Daoy (cell line): ENCODE measurements at regions not wholly inside any gene's neighbourhood (a gene's known extent, or its start where the extent isn't known, plus 50 kb on each side); places are given as distances from the start of the nearest gene placed in this dataset.
"Not testable (repeated sequence)": the region's sequence is repeated elsewhere in the genome, so short reads cannot be mapped to it uniquely, and the experiment has no call there.

ENCODE experiments used
- DNase-seq: peaks from one replicate; pipeline ENCODE4 v3.0.0-alpha.2; 2015; ENCODE audit warnings: low read depth

DNA sequence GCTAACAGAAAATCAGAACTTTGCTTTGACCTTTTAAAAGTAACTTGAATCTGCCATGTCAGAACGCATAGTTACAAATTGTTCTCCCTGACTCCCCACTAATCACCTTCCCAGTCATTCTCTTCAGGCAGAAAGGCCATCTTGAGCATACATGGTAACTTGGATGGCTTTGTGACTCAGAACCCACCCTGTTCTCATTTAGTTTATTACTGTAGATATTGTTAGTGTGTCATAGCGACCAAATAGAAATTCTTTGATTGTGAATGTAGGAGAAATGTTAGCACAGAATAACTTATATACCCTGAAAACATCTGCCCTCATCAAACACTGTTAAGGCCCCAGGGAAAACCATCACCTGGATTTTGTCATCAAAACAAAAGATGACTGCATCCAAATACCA, 382.0 kb downstream of the MAGEB5 start:
- DNase-seq = no peak

DNA sequence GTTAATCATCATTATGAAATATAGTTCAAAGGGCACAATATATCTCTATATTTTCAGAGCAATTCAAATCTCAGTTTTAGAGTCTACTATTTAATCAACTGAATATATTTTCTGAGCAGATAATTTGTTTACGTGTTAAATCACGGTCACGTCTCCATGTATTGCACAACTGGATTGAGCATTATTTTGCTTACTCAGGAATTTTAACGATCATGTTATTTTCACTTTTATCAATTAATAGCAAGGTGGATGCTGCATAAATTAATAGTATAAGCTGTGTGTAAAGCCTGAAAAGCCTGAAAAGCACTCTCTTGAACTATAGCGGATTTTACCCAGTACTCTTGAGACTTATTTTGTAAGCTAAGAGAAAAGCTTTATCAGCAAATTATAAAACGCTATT, 374.9 kb downstream of the MAGEB5 start:
- DNase-seq = no peak

DNA sequence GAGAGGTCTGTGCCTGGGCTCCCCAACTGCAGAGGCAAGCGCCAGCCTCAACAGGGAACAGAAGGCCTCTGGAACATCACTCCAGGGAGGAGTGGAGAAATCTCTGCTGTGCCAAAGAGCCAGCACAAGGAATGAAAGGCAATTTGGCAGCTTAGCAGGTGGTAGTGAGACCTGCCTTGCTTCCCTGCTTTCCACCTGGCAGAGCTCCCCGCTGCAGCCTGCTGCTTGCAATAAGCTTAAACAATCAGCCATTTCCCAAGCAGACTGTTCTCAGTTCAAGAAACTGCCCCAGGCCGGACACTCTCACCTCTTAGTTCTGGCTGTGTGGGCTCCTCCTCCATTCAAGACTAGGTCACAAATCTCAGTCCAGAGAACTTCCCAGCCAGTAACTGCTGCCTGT, 370.6 kb downstream of the MAGEB5 start:
- DNase-seq = no peak

DNA sequence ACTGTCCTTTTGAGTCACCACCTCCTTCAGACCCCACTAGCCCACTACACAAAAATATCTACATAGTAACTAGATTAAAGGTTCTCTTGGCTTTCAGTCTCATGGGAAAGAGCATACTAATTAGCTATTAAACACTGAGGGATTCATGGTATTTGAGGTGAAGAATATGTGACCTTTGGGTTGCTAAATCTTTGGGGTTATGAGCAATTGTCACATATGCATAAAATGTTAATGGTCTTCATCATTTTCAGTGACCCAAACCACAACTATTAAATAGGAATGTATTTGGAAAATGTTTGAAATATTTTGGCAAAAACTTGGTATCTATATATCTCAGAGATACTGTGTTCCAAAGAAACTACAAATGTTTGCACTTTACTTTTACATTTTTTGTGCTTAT, 365.1 kb downstream of the MAGEB5 start:
- no peak for DNase-seq

DNA sequence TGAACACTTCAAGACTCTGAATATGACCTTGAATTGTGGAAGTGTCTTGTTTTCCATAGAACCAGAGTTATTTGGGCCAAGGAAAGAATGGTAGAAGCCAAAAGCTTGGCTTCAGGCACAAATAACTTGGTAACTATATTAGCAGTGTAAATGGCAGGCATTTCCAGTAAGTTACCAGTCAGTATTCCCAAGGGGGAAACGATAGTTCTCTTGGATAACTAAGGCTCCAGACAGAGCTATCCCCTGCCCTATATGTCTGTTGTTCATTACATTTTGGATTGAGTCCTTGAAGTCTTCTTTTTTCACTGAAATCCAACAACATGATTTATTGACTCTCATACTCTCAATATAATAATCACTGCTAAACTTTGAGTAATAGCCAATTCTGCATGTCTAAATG, 364.1 kb downstream of the MAGEB5 start:
- DNase-seq = no peak

DNA sequence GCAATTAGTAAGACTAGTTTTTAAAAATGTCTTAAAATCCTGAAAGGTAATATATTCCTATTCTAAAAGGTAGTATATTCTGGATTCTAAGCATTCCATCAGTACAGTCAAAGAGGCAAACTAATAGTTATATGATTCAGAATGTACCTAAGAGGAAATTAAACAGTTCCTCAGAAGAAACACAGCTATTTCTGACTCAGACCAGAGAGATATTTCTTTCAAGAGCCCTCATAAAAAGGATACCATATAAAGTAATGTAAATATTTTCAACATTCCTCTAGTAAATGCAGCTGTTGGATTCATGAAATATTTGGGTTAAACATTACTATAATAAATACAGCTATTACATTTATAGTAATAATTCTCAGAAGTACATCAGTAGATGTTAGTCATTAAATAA, 358.3 kb downstream of the MAGEB5 start:
- no peak for DNase-seq

DNA sequence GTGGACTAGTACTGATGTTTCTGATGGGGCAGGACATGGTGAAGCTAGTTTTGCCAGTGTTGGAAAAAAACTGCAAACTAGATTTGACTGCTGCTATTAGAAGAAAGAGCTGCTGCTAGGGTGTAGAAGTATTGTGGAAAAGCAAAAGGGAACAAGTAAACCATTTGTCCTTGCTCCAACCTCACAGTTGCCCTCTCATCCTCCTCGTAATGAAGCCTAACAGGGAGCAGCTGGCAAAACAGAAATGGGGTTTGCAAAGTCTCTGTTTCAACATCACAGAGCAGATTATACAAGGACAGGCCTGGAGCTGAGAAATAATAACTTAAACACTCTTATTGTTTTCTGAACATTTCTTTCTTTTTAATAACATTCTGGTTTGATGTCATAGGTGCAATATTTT, 346.2 kb downstream of the MAGEB5 start:
- no peak for DNase-seq

DNA sequence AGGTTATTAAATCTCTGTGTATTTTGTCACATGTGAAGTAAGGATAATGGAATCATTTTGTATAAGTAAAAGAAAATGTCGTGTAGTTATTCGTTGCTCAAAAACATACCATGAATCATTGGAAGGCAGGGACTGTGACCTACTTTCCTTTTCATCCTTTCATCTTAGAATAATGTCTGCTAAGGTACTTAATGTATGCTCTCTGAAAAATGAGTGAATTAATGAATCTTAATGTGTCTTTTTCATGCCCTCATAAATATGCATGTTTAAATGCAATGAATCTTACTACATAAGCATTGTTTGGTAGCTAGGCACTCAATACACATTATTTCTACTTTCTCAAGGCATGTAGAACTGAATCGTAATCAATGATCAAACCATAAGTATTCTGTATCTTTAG, 343.9 kb downstream of the MAGEB5 start:
- no peak for DNase-seq

DNA sequence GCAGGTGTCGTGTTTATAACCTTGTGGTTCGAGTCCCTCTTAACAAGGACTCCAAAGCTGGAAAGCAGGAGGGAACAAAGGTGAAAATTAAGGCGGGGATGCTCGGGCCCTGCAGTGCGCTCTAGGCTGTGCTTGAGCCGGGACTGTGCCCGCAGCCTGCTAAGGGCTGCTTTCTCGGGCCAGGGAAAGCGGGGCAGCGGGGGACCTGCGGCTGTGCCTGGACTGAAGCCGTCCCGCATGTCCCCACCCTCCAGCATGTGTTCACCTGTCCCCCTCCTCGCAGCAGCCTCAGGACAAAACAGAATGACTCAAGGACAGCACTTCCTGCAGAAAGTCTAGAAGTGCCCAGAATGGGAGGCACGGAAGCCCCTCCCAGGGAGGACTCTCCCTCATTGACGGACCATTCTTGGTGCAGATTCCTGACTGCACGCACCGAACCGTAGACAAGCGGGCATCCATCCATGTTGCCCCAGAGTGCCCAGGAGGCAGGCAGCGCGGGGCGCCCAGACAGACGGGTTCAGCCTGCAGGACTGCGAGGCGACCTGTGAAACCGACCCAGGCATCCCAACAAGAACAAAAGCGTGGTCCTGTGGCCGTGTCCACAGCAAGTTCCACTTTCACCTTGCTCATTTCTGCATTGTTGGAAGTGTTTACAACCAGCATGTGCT, 342.9 kb downstream of the MAGEB5 start:
- no peak for DNase-seq

DNA sequence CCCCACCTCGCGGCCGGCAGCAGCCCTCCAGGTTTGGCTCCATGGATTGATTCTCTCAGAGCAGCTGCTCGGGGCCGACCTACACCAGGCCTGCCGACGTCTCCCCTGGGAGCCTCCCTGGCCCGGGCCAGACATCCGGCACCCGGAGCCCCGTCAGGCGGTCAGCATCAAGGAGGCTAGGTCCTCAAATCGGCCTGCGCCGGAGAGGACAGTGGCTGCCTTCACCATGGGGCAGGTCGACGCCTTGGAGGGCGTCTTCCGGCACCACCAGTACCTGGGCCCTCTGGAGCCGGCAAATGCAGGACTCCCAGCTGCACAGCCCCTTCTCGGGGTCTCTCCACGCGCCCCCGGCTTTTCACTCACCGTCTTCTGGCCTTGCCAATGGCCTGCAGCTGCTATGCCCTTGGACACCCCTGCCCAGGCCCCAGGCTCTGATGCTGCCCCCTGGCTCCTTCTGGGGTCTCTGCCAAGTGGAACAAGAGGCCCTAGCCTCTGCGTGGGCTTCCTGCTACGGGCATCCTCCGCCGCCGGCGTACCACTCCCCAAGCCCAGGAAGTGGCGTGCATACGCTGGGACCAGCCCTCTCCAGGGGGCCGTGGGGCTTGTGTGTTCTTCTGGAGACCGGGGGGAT, 341.8 kb downstream of the MAGEB5 start:
- no peak for DNase-seq

DNA sequence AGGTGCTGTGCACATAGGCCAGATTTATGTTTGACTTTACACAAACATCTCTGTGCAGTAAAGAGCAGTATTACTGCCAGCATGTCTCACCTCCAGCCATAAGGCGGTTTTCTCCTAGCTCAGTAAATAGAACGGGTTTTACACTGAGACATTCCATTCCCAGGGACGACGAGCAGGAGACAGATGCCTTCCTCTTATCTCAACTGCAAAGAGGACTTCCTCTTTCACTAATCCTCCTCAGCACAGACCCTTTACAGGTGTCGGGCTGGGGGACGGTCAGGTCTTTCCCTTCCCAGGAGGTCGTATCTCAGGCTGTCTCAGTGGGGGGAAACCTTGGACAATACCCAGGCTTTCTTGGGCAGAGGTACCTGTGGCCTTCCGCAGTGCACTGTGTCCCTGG, 309.8 kb downstream of the MAGEB5 start:
- DNase-seq = not testable (repeated sequence)

DNA sequence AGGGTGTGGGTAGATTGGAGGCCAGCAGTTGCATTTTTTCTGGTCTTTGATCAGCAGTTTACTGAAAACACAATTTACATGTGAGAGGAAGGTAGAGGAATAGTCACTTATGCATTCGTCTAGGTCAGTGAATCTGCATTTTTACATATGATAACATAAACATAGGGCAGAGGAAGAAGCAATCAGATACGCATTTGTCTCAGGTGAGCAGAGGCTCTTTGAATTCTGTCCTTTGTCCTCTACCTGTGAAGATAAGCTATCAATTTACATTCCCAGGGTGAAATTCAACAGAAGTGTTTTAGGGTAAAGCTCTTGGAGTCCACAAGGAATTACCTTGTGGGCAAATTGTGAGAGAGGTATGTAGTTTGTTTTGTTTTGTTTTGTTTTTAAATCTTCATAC, 306.5 kb downstream of the MAGEB5 start:
- DNase-seq = no peak

DNA sequence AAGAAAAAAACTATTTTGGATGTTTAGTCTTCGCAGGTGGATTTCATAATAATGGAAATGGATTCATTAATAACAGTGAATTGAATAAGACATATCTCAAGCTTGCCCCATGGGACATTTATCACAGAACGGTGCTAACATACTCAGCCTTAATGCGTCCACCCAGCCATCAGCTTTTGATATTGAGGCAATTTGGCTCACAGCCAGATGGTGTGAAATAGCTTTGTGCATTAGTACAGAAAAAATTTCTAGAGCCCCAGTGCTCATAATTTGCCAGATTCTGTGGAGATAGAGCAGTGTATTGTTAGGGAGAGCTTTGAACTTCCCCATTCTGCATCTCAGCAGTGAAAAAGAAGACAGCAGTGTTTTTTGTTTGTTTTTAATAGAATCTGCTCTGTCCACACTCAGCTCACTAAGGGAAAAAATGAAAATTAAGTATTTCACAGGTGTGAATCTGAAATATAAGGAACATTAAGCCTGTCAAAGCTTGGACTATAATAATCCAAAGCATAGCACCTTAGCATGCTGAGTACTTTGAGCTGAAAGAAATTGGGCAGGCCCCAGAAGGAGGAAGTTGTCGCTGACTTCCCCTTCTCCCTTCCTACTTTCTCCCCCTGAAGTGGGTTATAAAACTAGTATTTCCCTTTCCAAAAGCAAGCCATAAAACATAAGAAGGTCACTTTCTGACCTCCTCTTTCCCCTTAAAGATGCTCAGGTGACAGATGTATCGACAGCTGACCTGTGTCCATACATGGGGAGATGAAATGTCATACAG, 295.8 kb downstream of the MAGEB5 start:
- no peak for DNase-seq

DNA sequence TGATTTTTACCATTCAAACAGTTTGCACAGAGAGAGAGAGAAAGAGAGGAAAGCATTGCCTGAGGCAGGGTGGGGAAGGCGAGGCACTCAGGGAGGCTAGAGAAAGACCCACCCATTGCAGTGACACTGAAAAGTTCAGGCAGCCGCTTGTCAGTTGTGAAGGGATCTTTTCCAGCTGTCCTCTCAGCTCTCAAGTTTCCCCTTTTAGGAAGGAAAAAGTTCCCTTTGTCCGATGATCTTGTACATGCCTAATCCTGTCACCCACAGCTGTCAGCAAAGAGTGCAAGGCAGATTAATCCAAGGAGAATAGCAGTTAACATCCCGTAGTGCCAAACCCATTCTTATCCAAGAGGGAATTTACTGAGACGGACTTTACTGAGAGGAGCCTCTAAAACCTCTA, 255.0 kb downstream of the MAGEB5 start:
- no peak for DNase-seq

DNA sequence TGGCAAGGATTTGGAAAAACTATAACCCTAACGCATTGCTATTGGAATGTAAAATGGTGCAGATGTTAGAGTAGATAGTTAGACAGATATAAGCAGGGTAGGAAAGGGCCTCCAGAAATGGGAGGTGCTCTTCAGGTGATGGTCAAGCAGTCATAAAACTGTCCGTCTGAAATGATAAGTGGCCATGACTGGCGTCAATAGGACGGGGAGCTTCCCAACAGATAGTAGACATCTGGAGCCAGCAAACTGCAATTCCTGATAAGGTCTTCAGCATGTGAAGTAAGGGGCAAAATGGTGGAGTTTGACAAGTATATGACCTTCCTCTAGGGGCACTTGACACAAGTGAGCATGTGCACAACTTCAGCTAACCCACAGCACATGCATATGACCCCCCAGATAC, 250.4 kb downstream of the MAGEB5 start:
- DNase-seq = no peak

DNA sequence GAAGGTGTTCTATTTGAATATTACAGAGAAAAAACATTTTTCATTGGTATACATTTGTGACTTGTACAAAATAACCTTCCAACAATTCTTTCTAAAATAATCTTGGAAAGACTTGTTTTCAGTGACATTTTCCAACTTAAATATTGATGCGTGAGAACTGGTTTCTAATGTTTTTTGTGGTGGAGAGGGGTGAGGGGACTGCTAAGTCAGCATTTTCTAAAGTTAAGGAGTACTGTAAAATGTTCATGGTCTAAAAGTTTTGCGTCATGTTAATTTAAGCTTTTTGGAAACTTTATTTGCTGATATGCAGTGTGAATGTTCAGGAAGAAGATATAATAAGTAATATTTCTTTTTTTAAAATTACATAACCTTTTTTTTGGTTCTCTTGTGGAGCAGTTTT, 229.3 kb downstream of the MAGEB5 start:
- DNase-seq = no peak

DNA sequence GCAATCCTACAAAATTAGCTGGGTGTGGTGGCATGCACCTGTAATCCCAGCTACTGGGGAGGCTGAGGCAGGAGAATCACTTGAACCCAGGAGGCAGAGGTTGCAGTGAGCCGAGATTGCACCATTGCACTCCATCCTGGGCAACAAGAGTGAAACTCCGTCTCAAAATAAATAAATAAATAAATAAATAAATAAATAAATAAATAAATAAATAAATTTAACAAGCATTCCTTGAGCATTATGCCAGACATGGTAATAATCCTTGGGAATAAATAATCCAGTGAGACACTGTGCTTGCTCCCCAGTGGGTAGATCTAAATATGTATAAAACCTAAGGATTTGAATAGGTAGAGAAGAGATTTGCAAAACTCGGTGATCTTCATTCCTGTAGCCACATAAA, 228.4 kb downstream of the MAGEB5 start:
- DNase-seq = not testable (repeated sequence)

DNA sequence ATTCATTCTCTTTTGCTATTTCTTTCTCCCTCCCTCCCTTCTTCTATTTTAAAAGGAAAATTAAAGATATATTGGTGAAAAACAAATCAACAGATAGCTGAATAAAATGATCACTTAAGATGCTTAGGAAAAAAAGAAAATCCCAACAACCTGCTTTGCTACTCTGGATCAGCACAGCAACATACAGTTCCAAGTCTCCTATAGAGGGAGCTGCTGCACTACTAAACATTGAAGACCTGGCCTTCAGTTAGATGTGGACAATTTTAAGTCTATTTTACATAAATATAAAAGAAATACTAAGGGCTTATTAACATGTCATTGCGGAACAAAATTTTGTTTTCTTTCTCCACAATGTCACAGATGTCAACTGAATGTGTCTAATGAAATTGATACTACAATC, 226.4 kb downstream of the MAGEB5 start:
- no peak for DNase-seq

DNA sequence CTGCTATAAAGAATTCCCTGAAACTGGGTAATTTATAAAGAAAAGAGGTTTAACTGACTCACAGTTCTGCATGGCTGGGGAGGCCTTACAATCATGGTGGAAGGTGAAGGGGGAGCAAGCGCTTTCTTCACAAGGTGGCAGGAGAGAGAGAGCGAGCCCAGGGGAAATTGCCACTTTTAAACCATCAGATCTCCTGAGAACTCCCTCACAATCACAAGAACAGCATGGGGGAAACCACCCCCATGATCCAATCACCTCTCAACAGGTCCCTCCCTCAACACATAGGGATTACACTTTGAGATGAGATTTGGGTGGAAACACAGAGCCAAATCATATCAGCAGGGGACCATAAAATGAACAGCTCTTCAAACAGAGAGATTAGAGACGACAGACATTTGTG, 198.6 kb downstream of the MAGEB5 start:
- no peak for DNase-seq

DNA sequence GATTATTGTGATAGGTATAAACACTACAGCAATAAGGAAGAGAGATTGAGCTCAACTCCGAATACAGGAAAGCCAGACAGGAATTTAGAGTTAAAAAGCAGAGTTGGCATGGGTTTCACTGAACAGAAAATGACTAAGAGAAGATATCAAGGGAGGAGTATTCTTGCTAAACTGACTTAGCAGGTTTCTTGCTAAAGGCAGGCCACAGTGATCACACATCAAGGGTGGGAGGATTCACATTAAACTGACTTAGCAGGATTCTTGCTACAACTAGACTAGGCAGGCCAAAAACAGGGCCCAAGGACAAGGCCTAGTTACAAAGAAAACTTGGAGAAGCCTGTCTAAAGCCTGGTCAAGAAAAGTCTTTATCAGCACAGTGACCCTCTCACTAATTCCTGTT, 195.1 kb downstream of the MAGEB5 start:
- DNase-seq = no peak

DNA sequence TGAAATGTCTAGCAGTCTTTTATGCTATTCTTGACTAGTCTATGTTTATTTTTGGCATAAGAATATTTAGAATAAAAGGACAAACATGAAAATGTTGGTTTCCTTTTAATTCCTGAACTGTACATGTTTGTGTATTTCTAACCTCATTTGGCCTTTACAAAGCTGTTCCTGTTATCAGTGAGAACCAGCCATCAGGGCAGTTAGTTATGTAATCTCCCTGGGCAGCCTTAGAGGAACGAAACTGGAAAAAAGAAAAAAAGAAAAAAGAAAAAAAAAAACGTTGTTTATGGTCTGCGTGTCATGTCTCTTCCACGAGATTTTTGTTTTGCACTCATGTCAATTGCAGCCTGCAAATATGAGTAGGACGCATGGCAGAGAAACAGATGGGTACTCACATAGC, 193.7 kb downstream of the MAGEB5 start:
- no peak for DNase-seq

DNA sequence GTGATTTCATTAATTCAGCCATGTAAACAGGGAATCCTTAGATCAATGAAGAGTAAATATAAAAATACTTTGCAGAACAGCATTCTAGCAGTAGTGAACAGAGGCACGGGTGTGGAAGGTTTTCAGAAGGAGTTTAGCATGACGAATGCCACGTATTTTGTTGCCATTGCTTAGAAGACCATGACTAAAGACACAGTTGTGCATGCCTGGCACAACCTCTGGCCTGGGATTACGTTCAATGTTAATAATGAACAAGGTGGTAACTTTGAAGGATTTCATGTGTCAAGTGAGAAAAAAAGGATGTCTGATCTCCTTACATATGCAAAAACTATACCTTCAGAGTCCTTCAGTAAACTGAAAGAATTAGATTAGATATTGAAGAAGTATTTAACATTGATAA, 171.9 kb downstream of the MAGEB5 start:
- DNase-seq = no peak

DNA sequence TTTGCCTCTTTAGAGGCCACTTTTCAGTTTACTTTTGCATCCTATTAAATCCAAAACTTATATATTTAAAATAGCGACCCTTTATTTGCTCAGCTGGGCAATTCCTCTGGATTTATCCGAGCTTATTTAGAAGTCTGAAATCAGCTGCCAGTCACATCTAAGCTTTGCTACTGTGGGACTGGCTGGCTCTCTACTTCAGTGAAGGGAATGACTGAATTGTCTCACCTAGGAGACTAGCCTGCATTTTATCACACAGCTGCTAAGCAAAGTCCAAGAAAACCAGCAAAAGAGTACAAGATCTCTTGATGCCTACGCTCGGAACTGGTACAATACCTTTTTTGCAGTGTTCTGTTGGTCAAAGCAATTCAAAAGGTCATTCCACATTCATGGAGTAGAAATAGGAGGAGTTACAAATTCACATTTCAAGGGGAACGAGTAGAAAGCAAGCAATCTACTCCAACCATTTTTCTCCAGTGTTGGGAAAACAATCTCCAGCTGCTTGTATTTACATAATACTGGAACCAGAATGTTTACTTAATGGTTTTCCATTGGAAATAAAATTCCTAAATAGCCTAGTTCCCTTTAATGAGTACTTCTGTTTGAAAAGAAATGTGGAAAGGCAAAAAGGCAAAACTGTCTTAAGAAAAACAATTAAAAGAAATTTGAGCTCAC, 160.2 kb downstream of the MAGEB5 start:
- DNase-seq = no peak
